ENCODE measurements at regions not wholly inside any gene's neighbourhood (a gene's known extent, or its start where the extent isn't known, plus 50 kb on each side); places are given as distances from the start of the nearest gene placed in this dataset.

- DNase-seq (ENCODE audit: low spot score), result no peak
These were observed 52.1 kb upstream of the FREM1 start for GRCh38 chr9:14962193-14962882.

GRCh38 chr9:14961372-14962068 is 51.3 kb upstream of the FREM1 start:
- no peak for DNase-seq (ENCODE audit: low spot score)

DNA sequence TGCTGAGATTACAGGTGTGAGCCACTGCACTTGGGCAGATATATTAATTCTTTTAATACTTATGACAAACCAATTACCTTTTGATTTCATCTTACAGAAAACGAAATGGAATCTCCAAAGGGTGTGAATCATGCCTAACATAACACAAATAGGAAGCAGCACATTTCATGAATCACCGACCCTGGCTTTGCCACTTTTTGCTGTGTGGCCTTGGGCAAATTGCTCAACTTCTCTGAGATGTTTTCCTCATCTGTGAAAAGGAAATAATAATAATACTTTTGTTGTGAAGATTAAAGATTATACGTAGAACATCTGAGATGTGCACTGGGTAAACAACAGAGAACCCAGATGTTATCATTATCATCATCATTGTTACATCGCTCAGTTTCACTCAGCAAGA is 50.7 kb upstream of the FREM1 start:
- DNase-seq (ENCODE audit: low spot score), result no peak
